ENCODE measurements at regions not wholly inside any gene's neighbourhood (a gene's known extent, or its start where the extent isn't known, plus 50 kb on each side); places are given as distances from the start of the nearest gene placed in this dataset.

DNA sequence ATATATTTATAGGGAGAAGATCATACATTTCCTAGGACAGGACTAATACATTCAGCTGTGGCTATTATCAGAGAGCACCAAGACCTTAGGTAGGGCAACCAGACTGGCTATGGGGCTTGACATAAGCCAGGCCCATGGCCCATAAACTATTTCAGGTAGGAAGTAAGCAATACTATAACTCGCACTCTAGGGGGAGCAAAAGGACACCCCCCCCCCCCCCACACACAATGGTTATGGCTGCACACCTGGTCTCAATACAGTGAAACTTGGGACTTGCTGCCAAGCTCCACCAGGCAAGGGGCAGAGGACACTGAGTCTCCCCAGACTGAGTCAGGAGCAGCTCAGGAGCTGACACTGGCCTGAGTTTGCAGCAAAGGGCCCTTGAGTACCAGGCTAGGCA is 348.9 kb upstream of the ASIC2 start:
- no peak for DNase-seq

GRCh38 chr17:33647956-33648355 is 354.9 kb upstream of the ASIC2 start:
- peak; percentile 17 for DNase-seq

- no peak for DNase-seq
Observed at GRCh38 chr17:33650304-33650703, 357.2 kb upstream of the ASIC2 start.

GRCh38 chr17:33651686-33652085 is 358.6 kb upstream of the ASIC2 start:
- DNase-seq = no peak

- DNase-seq = no peak
Observed at GRCh38 chr17:33652731-33653398, 359.8 kb upstream of the ASIC2 start.

- no peak for DNase-seq
Observed at GRCh38 chr17:33653399-33653788, 360.3 kb upstream of the ASIC2 start.

DNA sequence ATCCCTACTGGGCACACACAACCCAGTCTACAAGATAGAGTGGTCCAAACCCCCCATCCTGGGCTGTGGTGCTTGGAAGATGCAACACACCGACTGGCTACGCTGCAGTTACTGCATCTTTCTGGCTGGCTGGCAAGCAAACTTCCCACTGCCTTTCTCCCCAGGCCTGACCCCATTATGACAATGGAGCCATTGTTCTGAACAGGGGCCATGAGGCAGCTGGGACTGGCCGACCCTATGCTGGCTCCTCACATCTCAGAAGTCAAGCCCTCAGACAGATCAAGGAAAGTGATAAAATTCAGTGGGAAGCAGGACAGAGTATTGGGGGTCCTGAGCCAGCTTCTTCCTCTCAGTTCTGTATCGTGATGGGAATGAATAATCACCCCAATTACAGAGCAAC is 364.1 kb upstream of the ASIC2 start:
- DNase-seq = no peak

GRCh38 chr17:33661975-33662374 is 368.9 kb upstream of the ASIC2 start:
- no peak for DNase-seq

- no peak for DNase-seq
Observed at GRCh38 chr17:33664116-33664840, 371.2 kb upstream of the ASIC2 start.

GRCh38 chr17:33667052-33667509 is 374.0 kb upstream of the ASIC2 start:
- no peak for DNase-seq

DNA sequence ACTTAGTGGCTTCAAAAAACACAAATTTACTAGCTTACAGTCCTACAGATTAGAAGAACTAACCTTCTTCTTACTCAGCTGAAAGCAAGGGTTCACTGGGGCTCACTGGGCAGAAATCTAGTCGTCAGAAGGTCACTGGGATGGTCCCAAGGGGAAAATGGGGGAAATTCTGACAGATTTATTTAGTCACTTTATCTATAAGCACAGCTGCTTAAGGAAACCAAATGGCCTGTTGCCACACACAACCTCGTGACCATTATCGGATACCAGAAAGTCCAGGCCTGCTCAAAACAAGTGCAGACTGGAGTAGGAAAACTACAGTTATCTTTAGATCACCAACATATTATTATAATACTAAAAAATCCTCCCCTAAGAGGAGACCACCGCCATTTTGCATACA is 374.6 kb upstream of the ASIC2 start:
- no peak for DNase-seq

DNA sequence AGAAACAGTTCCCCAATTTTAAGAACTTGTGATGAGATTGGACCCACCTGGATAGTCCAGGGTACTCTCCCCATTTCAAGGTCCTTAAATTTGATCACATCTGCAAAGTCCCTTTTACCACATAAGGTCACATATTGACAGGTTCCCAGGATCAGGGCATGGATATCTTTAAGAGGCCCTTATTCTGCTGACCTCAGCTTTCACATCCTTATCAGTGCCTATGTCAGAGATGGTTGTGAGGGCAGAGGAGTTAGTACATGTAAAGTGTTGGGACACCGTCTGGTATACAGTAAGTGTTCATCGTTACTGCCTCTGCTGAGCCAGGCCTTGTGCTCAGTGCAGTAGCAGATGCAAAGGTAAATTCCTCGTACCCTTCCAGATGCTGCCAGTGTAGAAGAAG is 375.4 kb upstream of the ASIC2 start:
- no peak for DNase-seq

DNA sequence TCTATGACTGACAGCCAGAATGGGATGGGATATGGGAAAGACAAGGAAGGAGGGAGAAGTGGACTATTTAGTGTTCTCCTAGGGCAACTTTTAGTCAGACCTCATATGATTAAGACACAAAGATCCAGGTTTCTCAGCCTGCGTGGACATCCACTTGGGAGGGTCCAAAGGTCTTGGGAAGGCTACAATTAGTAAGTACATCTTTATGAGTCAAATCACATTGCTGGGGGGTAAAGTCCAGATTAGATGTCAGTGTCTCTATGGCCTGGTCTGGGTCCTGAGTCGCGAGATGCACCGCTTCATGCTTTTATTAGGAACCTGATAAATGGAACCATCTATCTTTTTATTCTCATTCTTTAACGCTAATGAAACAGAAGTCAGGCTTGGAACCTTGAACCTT is 378.4 kb upstream of the ASIC2 start:
- DNase-seq = no peak

DNA sequence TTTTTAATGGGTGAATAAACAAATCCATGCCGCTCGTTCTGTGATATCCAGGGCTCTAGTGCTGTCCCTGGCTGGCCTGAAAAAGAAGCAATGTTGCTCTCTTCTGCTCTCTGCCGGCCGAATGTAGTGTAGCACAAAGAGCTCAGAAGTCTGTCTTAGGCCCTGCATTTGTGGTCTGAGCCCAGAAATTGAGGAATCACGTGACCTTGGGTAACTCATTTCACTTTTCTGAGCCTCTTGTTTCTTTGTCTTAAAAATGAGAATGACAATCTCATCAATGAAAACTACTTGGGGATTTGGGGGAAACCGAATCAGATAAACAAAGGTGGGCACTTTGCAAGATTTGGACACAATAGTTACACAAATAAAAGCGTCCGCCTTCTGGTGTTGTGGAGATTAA is 381.6 kb upstream of the ASIC2 start:
- peak; percentile 53 for DNase-seq

- no peak for DNase-seq
Observed at GRCh38 chr17:33676444-33676843, 383.3 kb upstream of the ASIC2 start.

GRCh38 chr17:33679595-33679994 is 386.5 kb upstream of the ASIC2 start:
- DNase-seq = no peak

- DNase-seq = no peak
Observed at GRCh38 chr17:33680472-33680871, 387.4 kb upstream of the ASIC2 start.

- DNase-seq = no peak
Observed at GRCh38 chr17:33682599-33682998, 389.5 kb upstream of the ASIC2 start.

- no peak for DNase-seq
Observed at GRCh38 chr17:33684735-33685134, 391.6 kb upstream of the ASIC2 start.

GRCh38 chr17:33686171-33686570 is 393.1 kb upstream of the ASIC2 start:
- DNase-seq = no peak

DNA sequence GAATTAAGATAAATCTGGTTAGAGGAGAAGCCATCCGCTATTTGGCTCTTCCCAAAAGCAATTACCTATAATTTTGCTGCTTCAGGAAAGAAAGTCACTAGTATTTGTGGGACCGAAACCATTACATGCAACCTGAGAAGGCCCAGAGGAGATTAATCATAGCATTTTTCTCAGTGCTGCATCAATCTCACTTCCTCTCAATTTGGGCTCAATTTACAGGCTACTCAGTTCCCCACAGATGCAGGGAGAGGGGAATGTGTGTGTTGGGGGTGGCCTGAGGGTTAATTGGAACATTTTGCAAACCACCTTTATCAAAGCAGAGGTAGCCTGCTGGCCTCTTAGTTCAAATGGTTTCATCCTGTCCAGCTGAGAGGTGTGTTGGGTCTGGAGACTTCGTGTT is 394.7 kb upstream of the ASIC2 start:
- no peak for DNase-seq

DNA sequence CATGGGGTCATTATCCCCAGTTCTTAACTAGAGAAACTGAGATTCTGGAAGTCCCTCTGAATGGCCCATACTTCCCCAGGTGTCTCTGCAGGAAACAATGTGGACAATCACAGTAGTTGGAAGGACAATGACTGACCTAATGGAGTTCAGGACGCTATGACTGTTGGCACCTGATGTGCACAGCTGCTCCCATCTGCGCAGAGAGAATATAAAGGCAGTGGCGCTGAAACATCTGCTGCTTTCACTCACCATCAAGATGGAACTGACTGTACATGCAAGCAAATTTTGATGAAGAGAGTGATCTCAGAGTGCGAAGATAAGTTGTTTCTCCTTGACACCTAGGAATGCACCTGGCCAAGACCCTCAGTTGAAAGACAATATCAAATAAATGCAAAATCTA is 395.7 kb upstream of the ASIC2 start:
- no peak for DNase-seq

- no peak for DNase-seq
Observed at GRCh38 chr17:33689725-33690124, 396.6 kb upstream of the ASIC2 start.

DNA sequence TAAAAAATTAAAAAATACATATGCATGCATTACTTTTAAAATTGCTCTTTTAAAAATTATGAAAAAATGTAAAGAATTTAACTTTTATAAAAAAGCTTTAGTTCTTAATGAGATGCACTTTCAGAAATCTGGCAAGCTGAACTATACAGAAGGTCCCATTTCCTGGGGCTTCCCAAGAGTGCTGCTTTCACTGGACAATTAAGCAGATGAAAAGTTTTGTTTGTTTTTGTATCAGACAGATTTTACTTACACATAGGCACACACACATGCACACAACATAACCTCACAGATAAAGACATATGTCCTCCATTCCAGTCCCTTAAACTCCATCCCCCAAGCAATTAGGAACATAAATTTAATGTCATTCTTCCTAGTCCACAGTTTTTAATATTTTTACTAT is 402.3 kb upstream of the ASIC2 start:
- no peak for DNase-seq

Data from left kidney (tissue), 1 donor.